ENCODE measurements at regions not wholly inside any gene's neighbourhood (a gene's known extent, or its start where the extent isn't known, plus 50 kb on each side); places are given as distances from the start of the nearest gene placed in this dataset.

DNA sequence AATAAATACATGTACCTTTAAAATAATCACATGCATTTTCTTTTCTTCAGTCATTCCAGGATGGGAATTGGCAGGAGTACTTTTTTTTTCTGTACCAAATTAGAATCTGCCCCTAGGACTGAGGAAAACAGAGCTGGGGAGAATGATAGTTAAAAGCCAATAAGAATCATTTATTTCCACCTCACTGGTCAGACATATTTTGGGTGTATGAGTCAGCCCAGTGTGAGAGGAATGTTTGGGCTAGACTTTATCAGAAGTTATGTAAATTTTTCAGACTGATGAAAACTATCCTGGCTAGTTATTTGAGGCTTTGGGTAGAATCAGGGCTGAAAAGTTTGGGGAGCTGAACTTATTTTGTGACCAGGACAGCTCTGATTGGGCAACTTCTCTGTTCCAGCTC, 303.1 kb upstream of the NPSR1 start:
- H3K9ac ChIP-seq (ENCODE audit: low read length), result no peak overlapping the region
- intact Hi-C loops (cut with micrococcal nuclease), result no loop called here
- H3K9me3 ChIP-seq (ENCODE audit: control insufficient read depth in 1 of 2, insufficient read depth in 1 of 2, low read depth in 1 of 2, low read length in 2 of 2), result no peaks in the 10 kb centered on the region
- H3K27ac ChIP-seq (ENCODE audit: low read depth, low read length), result no peak overlapping the region
- peaks cover 0 to 3% of the 10 kb centered on the region in 2 experiments; a peak in 1 of 4 replicates for H3K4me1 ChIP-seq (ENCODE audit: control insufficient read depth in 1 of 2, insufficient read depth in 2 of 2, low read length in 2 of 2)
- H3K27me3 ChIP-seq (ENCODE audit: insufficient read depth, low read length), result no peaks in the 10 kb centered on the region
- no peaks in the 10 kb centered on the region for H3K9me2 ChIP-seq (ENCODE audit: insufficient read depth)
- H3K4me3 ChIP-seq (replicated peaks in 1 of 2; ENCODE audit: low read depth in 1 of 2, low read length in 2 of 2), result no peak overlapping the region
- DNase-seq (ENCODE audit: low read depth, low spot score) (no peak), ATAC-seq (no peak)
- no peak for TF ChIP-seq FOSL1 (IDR thresholded peaks at IDR 0.05; ENCODE audit: low read depth)
- TF ChIP-seq RAD21 (IDR thresholded peaks at IDR 0.05; ENCODE audit: low read depth), result no peak
- TF ChIP-seq YY1 (IDR thresholded peaks at IDR 0.05; ENCODE audit: extremely low read depth, insufficient replicate concordance, low read depth, low read length), result no peak
- no peak for TF ChIP-seq ZNF274 (IDR thresholded peaks at IDR 0.05; ENCODE audit: low read depth, low read length)
- TF ChIP-seq EZH2 (IDR thresholded peaks at IDR 0.05), result no peak
- no peak for TF ChIP-seq JUND (IDR thresholded peaks at IDR 0.05)
- TF ChIP-seq EZH2phosphoT487 (IDR thresholded peaks at IDR 0.05; ENCODE audit: borderline replicate concordance), result no peak
- TF ChIP-seq CEBPB (IDR thresholded peaks at IDR 0.05; ENCODE audit: low read depth), result no peak
- no peak for TF ChIP-seq SP1 (IDR thresholded peaks at IDR 0.05; ENCODE audit: low read depth)
- TF ChIP-seq ELF1 (IDR thresholded peaks at IDR 0.05; ENCODE audit: borderline replicate concordance, low read depth), result no peak
- TF ChIP-seq ZFX (IDR thresholded peaks at IDR 0.05), result no peak
- TF ChIP-seq, protein P1, sequence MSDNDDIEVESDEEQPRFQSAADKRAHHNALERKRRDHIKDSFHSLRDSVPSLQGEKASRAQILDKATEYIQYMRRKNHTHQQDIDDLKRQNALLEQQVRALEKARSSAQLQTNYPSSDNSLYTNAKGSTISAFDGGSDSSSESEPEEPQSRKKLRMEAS (IDR thresholded peaks at IDR 0.05), result no peak
- TF ChIP-seq, protein P2, sequence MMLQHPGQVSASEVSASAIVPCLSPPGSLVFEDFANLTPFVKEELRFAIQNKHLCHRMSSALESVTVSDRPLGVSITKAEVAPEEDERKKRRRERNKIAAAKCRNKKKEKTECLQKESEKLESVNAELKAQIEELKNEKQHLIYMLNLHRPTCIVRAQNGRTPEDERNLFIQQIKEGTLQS (IDR thresholded peaks at IDR 0.05), result no peak
- TF ChIP-seq CBX3 (IDR thresholded peaks at IDR 0.05; ENCODE audit: low read depth), result no peak
- TF ChIP-seq TCF7L2 (IDR thresholded peaks at IDR 0.05; ENCODE audit: borderline replicate concordance, extremely low read depth, insufficient read depth, insufficient read length), result no peak
- TF ChIP-seq POLR2AphosphoS5 (IDR thresholded peaks at IDR 0.05; ENCODE audit: low read depth, low read length), result no peak
- no peak for TF ChIP-seq SRF (IDR thresholded peaks at IDR 0.05; ENCODE audit: low read depth)
- TF ChIP-seq, protein P3, sequence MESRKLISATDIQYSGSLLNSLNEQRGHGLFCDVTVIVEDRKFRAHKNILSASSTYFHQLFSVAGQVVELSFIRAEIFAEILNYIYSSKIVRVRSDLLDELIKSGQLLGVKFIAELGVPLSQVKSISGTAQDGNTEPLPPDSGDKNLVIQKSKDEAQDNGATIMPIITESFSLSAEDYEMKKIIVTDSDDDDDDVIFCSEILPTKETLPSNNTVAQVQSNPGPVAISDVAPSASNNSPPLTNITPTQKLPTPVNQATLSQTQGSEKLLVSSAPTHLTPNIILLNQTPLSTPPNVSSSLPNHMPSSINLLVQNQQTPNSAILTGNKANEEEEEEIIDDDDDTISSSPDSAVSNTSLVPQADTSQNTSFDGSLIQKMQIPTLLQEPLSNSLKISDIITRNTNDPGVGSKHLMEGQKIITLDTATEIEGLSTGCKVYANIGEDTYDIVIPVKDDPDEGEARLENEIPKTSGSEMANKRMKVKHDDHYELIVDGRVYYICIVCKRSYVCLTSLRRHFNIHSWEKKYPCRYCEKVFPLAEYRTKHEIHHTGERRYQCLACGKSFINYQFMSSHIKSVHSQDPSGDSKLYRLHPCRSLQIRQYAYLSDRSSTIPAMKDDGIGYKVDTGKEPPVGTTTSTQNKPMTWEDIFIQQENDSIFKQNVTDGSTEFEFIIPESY (IDR thresholded peaks at IDR 0.05; ENCODE audit: extremely low read depth, insufficient replicate concordance, low read length), result no peak
- no peak for TF ChIP-seq SIN3A (IDR thresholded peaks at IDR 0.05; ENCODE audit: low read depth)
- CTCF ChIA-PET, result no interaction called here
- H3K4me2 ChIP-seq (ENCODE audit: low read length), result no peak overlapping the region
- BruUV-seq (replicated peaks), result no TSS peak
- RAD21 ChIA-PET (ENCODE audit: low non-redundant PET in 1 of 2, low total read pairs in 2 of 2, uncharacterized antibody in 2 of 2, unreplicated experiment in 2 of 2), result no interaction called here
- no peaks in the 10 kb centered on the region for H4K20me1 ChIP-seq (ENCODE audit: insufficient read depth)
- H3K36me3 ChIP-seq (ENCODE audit: control insufficient read depth in 1 of 2, insufficient read depth in 2 of 2, low read length in 2 of 2), result no peaks in the 10 kb centered on the region
- POLR2A ChIA-PET, result no interaction called here
- H2AFZ ChIP-seq (ENCODE audit: low read depth, low read length, poor library complexity, severe bottlenecking), result no peak overlapping the region
- H3K79me2 ChIP-seq (ENCODE audit: insufficient read depth, low read length), result no peaks in the 10 kb centered on the region
